Caki2 (cell line): ENCODE measurements at regions not wholly inside any gene's neighbourhood (a gene's known extent, or its start where the extent isn't known, plus 50 kb on each side); places are given as distances from the start of the nearest gene placed in this dataset.

Source experiments
- DNase-seq: peaks from one replicate; pipeline ENCODE4 v3.0.0-alpha.2; 2015; ENCODE audit warnings: low read depth
- in situ Hi-C: cut with HindIII; loops from 2 replicates; pipeline ENCODE4 v1.10.0; 2016; ENCODE audit warnings: low sequenced_read_pairs, low pct_unique_long_range_greater_than_20kb, mixed read lengths

- no peak for DNase-seq
- in situ Hi-C loops = no loop called here
Measured at GRCh38 chr16:65480281-65481091, 358.6 kb upstream of the CDH11 start.

DNA sequence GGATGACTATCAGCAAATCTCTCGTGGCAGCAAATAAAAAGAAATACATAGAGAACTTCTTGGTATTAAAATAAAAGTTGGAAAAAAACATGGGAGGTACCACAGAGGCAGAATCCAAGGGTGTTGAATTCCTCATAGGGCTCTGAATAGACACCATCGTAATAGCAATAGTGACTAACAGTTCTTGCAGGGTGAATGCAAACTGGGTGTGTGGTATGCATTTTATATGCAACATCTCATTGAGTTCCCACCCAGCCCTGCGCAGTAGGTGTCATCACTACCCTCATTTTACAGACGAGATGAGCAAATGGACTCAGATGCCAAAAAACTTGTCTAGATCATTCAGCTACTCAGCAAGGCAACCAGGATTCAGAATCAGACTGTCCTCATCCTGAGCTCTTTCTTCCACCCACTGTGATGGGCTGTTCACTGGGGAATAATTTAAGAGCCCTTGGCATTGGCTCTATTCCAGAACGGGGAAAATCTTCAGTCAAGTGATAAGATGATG lies 354.6 kb upstream of the CDH11 start:
- DNase-seq = no peak
- in situ Hi-C loops = no loop called here

DNA sequence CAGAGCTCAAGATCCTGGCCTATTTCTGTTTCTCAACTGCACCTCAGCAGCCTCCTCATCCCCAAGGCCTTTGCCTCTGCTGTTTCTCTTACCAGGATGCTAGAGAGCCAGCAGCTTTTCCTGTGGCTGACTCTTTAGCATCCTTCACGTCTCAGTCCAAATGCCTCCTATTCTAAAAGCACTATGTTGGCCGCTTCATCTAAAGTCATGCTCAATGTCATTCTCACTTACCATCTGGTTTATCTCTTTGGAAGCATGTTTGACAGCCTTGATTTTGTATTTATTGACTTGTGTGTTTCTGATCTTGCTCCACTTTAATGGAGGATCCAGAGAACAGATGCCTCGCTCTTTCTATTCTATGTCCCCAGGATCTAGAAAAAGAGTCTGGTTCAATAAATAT lies 351.8 kb upstream of the CDH11 start:
- in situ Hi-C loops = no loop called here

DNA sequence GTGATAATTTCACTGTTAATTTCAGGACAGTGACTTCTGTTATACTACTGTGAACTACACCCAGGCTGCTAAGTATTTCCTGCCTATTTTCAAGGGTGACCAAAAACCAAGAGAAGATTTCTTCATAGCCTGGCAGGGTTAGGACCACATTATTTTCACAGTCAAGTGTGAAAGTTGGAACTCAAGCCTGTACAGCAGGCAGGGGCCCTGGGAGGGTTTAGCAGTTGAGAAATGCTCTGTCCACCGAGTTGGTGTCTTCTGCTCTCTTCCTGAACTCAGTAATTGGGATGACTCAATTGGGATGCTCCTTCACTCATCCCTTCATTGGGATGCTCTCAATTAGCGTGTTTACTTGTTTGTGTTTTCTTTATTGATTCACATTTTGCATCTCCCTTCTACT lies 347.3 kb upstream of the CDH11 start:
- no peak for DNase-seq
- in situ Hi-C loops = no loop called here

More for the DNA sequence above, 351.8 kb upstream of the CDH11 start:
- DNase-seq = no peak

DNA sequence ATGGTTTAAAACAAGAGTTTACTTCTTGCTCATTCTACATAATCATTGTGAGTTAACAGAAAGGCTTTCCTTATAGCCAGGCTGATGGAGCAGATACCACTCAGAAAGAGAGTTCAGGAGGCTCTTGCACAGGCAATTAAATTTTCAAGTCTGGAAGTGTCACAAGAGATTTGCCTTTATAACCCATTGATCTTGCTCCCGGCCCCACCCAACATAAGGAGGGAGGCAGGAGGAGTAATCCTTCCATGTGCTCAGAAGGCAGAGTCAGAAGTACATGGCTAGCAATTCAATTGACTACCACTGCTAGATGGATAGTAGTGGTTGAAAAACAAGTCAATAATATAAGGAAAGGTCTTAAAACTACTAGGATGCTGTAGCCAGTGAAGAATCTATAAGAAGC lies 346.3 kb upstream of the CDH11 start:
- in situ Hi-C loops = no loop called here
- DNase-seq = no peak

- in situ Hi-C loops = no loop called here
- DNase-seq = no peak
Measured at GRCh38 chr16:65463652-65464260, 341.9 kb upstream of the CDH11 start.

- in situ Hi-C loops = no loop called here
- no peak for DNase-seq
Measured at GRCh38 chr16:65457084-65457483, 335.2 kb upstream of the CDH11 start.

DNA sequence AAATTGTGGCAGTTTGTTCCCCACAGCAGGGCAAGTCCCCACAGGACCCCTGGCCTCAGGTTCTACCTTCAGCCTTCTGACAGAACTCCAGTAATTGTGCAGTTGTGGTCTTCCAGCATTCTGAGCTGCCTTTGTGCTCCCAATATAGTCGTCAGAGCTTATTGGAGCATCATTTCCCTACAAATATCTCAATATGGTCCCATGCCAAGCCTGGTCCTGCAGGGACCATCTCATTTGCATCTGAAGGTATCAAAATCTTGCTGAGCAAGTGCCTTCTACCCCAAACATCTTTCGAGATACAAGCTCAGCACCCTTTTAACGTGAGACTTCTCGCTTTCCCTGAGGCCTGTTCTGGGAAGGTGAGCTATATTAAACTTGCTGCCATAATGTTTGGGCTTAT lies 333.9 kb upstream of the CDH11 start:
- no peak for DNase-seq
- in situ Hi-C loops = no loop called here

DNA sequence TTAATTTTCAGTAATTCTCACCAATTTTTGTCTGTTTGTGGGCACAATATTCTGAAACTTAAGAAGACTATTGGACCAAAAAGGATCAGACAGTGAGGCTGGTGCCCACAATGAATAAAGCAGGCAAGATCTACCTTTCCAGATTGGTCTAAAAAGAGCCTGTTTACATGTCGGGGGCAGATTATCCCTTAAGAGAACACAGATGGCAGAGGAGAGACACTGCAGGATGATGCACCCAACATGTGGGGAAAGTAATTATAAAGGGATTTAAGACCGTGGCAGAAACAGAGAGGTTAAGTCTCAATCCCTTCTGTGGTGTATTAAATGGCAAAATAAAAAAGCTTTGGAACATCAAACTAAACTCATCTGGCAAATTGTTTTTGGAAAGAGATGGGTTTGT lies 331.8 kb upstream of the CDH11 start:
- no peak for DNase-seq
- in situ Hi-C loops = no loop called here

- in situ Hi-C loops = no loop called here
- DNase-seq = no peak
Measured at GRCh38 chr16:65449526-65449925, 327.7 kb upstream of the CDH11 start.

DNA sequence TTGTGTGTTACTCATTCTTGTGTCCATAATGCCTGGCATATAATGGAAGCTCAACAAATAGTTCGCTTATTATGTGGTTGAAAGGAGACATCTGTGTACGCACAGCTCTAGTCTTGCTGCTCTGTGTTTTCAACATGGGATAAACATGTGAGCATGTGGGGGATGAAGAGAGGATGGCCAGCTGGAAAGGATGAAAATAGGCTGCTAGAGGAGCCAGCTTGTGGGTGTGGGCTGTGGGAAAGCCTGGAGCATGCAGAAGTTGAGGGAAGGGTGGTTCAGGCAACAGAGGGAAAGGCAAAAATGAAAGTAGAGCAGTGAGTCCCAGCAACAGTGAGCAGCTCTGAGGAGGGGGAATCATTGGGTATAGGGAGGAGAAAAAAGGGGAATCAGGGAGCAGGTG lies 324.6 kb upstream of the CDH11 start:
- in situ Hi-C loops = no loop called here
- no peak for DNase-seq

DNA sequence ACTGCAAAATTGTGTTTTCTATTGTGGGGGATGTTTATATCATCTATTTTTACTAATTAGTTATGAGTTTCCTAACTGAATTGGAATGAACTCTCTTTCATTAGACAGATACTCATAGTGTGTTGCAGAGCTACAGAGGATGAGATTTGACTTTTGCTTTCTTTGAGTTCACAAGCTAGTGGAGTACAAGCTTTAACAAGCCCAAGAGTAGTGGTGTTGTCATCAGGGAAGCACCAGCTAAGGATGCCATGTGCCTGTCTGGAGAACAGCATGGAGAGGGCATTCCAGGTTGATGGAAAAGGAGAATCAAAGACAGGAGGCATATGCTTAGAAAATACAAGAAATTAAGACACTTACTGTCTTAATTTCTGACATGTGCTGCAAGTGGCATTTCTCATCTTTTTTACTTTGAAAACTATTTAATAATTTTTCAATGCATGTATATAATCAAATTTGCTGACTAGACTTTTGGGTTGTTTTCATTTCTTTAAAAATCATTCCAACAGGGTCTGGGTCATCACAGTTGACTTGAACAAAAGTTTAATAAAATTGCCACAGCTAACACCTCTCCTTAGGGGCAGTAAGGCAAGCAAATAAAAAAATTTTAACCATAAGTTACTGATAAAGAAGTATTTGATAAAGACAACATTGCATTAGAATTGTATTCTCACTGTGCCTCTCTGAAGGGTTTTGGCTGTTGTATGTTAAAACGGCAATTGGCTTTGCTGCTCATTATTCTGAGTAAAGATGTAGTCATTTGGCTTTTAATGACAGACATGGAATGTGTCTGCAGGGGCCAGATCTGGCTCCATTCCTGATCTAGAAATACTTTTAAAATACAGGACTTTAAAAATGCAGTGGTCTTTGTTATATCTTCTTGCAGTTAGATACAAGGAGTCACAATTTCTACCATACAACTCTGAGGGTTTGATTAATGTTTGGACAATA lies 323.7 kb upstream of the CDH11 start:
- DNase-seq = no peak

GRCh38 chr16:65441501-65441900 lies 319.6 kb upstream of the CDH11 start:
- in situ Hi-C loops = no loop called here
- DNase-seq = no peak

More for the DNA sequence above, 323.7 kb upstream of the CDH11 start:
- in situ Hi-C loops = no loop called here

- no peak for DNase-seq
- in situ Hi-C loops = no loop called here
Measured at GRCh38 chr16:65429504-65430181, 307.8 kb upstream of the CDH11 start.

- no peak for DNase-seq
- in situ Hi-C loops = no loop called here
Measured at GRCh38 chr16:65426484-65426883, 304.6 kb upstream of the CDH11 start.

- no peak for DNase-seq
- in situ Hi-C loops = no loop called here
Measured at GRCh38 chr16:65422934-65423333, 301.1 kb upstream of the CDH11 start.

GRCh38 chr16:65421596-65421995 lies 299.7 kb upstream of the CDH11 start:
- in situ Hi-C loops = no loop called here
- DNase-seq = no peak

DNA sequence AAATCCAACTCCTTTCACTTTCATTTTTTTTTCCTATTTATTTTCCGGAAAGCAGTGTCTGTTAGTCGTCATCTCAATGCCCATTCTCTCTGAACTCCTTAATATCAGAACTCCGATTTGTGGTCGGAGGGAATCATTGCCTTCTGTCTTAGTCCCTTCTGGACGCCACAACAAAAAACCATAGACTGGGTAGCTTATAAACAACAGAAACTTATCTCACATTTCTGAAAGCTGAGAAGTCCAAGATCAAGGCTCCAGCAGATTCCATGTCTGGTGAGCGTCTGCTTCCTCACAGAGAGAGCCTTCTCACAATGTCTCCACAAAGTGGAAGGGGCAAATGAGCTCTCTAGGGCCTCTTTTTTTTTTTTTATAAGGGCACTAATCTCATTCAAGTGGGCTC lies 296.6 kb upstream of the CDH11 start:
- in situ Hi-C loops = no loop called here
- DNase-seq = no peak
